Smooth muscle cell (in vitro differentiated cells): ENCODE measurements at regions not wholly inside any gene's neighbourhood (a gene's known extent, or its start where the extent isn't known, plus 50 kb on each side); places are given as distances from the start of the nearest gene placed in this dataset.

Experiments used
- DNase-seq: peaks from one replicate; lab custom pipeline; 2025; ENCODE audit not compliant: unreplicated experiment; lab: John Stamatoyannopoulos, UW
- H2AFZ ChIP-seq: fragments of 200-600 bp; sonication (generic); 2 replicates; pipeline ENCODE4 v1.6.0; 2016; ENCODE audit warnings: antibody characterized with exemption, low read depth, mild to moderate bottlenecking
- H3F3A ChIP-seq: fragments of 200-600 bp; sonication (generic); 2 replicates; pipeline ENCODE4 v1.6.0; 2017; ENCODE audit warnings: antibody characterized with exemption, low read depth
- H3K27ac ChIP-seq: fragments of 200-600 bp; sonication (generic); 2 replicates; pipeline ENCODE4 v1.5.1; 2016; ENCODE audit warnings: low read depth, mild to moderate bottlenecking
- H3K27me3 ChIP-seq: fragments of 200-600 bp; sonication (generic); 2 replicates; pipeline ENCODE4 v1.6.1; 2016; ENCODE audit warnings: low read depth, mild to moderate bottlenecking
- H3K36me3 ChIP-seq: fragments of 200-600 bp; sonication (generic); 2 replicates; pipeline ENCODE4 v1.5.1; 2016; ENCODE audit warnings: low read depth
- H3K4me1 ChIP-seq: fragments of 200-600 bp; sonication (generic); 2 replicates; pipeline ENCODE4 v1.5.1; 2016; ENCODE audit warnings: low read depth
- H3K4me2 ChIP-seq: fragments of 200-600 bp; sonication (generic); 2 replicates; pipeline ENCODE4 v1.6.0; 2016; ENCODE audit warnings: mild to moderate bottlenecking
- H3K4me3 ChIP-seq: fragments of 200-600 bp; sonication (generic); 2 replicates; pipeline ENCODE4 v1.5.1; 2016; ENCODE audit warnings: mild to moderate bottlenecking
- H3K79me2 ChIP-seq: fragments of 200-600 bp; sonication (generic); 2 replicates; pipeline ENCODE4 v1.6.0; 2016; ENCODE audit warnings: low read depth, mild to moderate bottlenecking
- H3K9ac ChIP-seq: fragments of 200-600 bp; sonication (generic); 2 replicates; pipeline ENCODE4 v1.6.0; 2016; ENCODE audit warnings: low read depth
- H3K9me3 ChIP-seq: fragments of 200-600 bp; sonication (generic); replicated peaks from 2 replicates; pipeline ENCODE4 v1.5.1; 2016; ENCODE audit warnings: low read depth
- H4K20me1 ChIP-seq: fragments of 200-600 bp; sonication (generic); 2 replicates; pipeline ENCODE4 v1.6.0; 2016; ENCODE audit warnings: low read depth
- CTCF ChIP-seq: fragments of 200-600 bp; sonication (generic); IDR thresholded peaks from 2 replicates; pipeline ENCODE4 v1.5.1; 2017; ENCODE audit warnings: borderline replicate concordance, mild to moderate bottlenecking, antibody characterized with exemption; ENCODE audit not compliant: insufficient read depth, poor library complexity, severe bottlenecking
- WGBS: methylation state at CpG from one replicate; pipeline ENCODE4 v1.1.7; 2016; ENCODE audit warnings: low lambda C conversion rate; 5-methylcytosine and 5-hydroxymethylcytosine counted together

GRCh38 chr20:48321271-48321670 lies 506.5 kb downstream of the PREX1 start:
- WGBS = 53% methylated on average over 6 of the region's 6 CpGs

GRCh38 chr20:48319943-48320584 lies 507.7 kb downstream of the PREX1 start:
- no peaks in the 10 kb centered on the region for H3F3A ChIP-seq
- no peak overlapping the region for H3K27ac ChIP-seq
- no peak overlapping the region for H3K4me3 ChIP-seq
- no peaks in the 10 kb centered on the region for H3K36me3 ChIP-seq
- H3K27me3 ChIP-seq = no peaks in the 10 kb centered on the region
- no peaks in the 10 kb centered on the region for H3K4me1 ChIP-seq
- H3K4me2 ChIP-seq = peak overlapping the region; percentile 8
- no peak overlapping the region for H3K9ac ChIP-seq
- WGBS = 54% methylated on average over 12 of the region's 12 CpGs
- DNase-seq = no peak
- no peaks in the 10 kb centered on the region for H3K79me2 ChIP-seq
- TF ChIP-seq CTCF = no peak
- no peaks in the 10 kb centered on the region for H4K20me1 ChIP-seq
- no peak overlapping the region for H2AFZ ChIP-seq
- no peaks in the 10 kb centered on the region for H3K9me3 ChIP-seq

More at GRCh38 chr20:48321271-48321670, 506.5 kb downstream of the PREX1 start:
- TF ChIP-seq CTCF = no peak
- Histone ChIP-seq H3K9me3 (no peaks in the 10 kb centered on the region), H3F3A (no peaks in the 10 kb centered on the region), H2AFZ (no peak overlapping the region), H3K27ac (no peak overlapping the region), H3K36me3 (no peaks in the 10 kb centered on the region), H3K9ac (no peak overlapping the region), H3K4me2 (no peak overlapping the region), H3K4me1 (no peaks in the 10 kb centered on the region), H3K4me3 (no peak overlapping the region), H3K27me3 (no peaks in the 10 kb centered on the region), H4K20me1 (no peaks in the 10 kb centered on the region), H3K79me2 (no peaks in the 10 kb centered on the region)
- DNase-seq = no peak

- Histone ChIP-seq H4K20me1 (no peaks in the 10 kb centered on the region), H3K27me3 (no peaks in the 10 kb centered on the region), H3K9me3 (no peaks in the 10 kb centered on the region), H3F3A (no peaks in the 10 kb centered on the region), H3K4me3 (no peak overlapping the region), H3K4me1 (no peaks in the 10 kb centered on the region), H3K36me3 (no peaks in the 10 kb centered on the region), H3K27ac (no peak overlapping the region), H3K9ac (no peak overlapping the region), H2AFZ (no peak overlapping the region), H3K4me2 (no peak overlapping the region), H3K79me2 (no peaks in the 10 kb centered on the region)
- TF ChIP-seq CTCF = no peak
- no peak for DNase-seq
- WGBS = 87% methylated on average over 6 of the region's 6 CpGs
These were observed 510.2 kb downstream of the PREX1 start for GRCh38 chr20:48317578-48317977.
